ENCODE measurements at regions not wholly inside any gene's neighbourhood (a gene's known extent, or its start where the extent isn't known, plus 50 kb on each side); places are given as distances from the start of the nearest gene placed in this dataset.

GRCh38 chr6:16928387-16928786 lies 167.1 kb upstream of the ATXN1 start:
- Histone ChIP-seq H3K9me2 (ENCODE audit: insufficient read depth, low read length) (no peaks in the 10 kb centered on the region), H3K79me2 (replicated peaks; ENCODE audit: insufficient read depth, low read length) (no peaks in the 10 kb centered on the region), H4K20me1 (ENCODE audit: insufficient read depth) (no peaks in the 10 kb centered on the region), H3K4me2 (ENCODE audit: low read length) (no peak overlapping the region), H3F3A (ENCODE audit: insufficient read depth, low read length, poor library complexity, severe bottlenecking) (no peaks in the 10 kb centered on the region), H3K9ac (ENCODE audit: low read length) (no peak overlapping the region), H2AFZ (ENCODE audit: low read depth, low read length) (no peak overlapping the region), H3K36me3 (ENCODE audit: insufficient read depth, low read length) (no peaks in the 10 kb centered on the region), H3K27ac (ENCODE audit: low read length) (no peak overlapping the region), H3K9me3 (ENCODE audit: low read length) (no peaks in the 10 kb centered on the region), H3K27me3 (ENCODE audit: insufficient read depth, low read depth, low read length) (no peaks in the 10 kb centered on the region), H3K4me3 (ENCODE audit: low read length) (no peak overlapping the region)
- TF ChIP-seq RAD21 (conservative IDR thresholded peaks at IDR 0.05) (no peak), EP300 (conservative IDR thresholded peaks at IDR 0.05; ENCODE audit: poor library complexity, severe bottlenecking) (no peak), MXI1 (conservative IDR thresholded peaks at IDR 0.05; ENCODE audit: poor library complexity, severe bottlenecking) (no peak), POLR2AphosphoS5 (IDR thresholded peaks at IDR 0.05) (no peak), SMC3 (conservative IDR thresholded peaks at IDR 0.05; ENCODE audit: poor library complexity) (no peak), TAF1 (IDR thresholded peaks at IDR 0.05; ENCODE audit: low read depth) (no peak), EZH2 (IDR thresholded peaks at IDR 0.05; ENCODE audit: borderline replicate concordance, insufficient read depth, low read length, poor library complexity, severe bottlenecking) (no peak), REST (IDR thresholded peaks at IDR 0.05; ENCODE audit: borderline replicate concordance) (no peak), CTCF (IDR thresholded peaks at IDR 0.05; ENCODE audit: poor library complexity, severe bottlenecking) (no peak)

GRCh38 chr6:16927205-16927604 lies 165.9 kb upstream of the ATXN1 start:
- H3K27me3 ChIP-seq (ENCODE audit: insufficient read depth, low read depth, low read length): no peaks in the 10 kb centered on the region
- TF ChIP-seq MXI1 (conservative IDR thresholded peaks at IDR 0.05; ENCODE audit: poor library complexity, severe bottlenecking) (no peak), CTCF (IDR thresholded peaks at IDR 0.05; ENCODE audit: poor library complexity, severe bottlenecking) (no peak), RAD21 (conservative IDR thresholded peaks at IDR 0.05) (no peak), REST (IDR thresholded peaks at IDR 0.05; ENCODE audit: borderline replicate concordance) (no peak), SMC3 (conservative IDR thresholded peaks at IDR 0.05; ENCODE audit: poor library complexity) (no peak), TAF1 (IDR thresholded peaks at IDR 0.05; ENCODE audit: low read depth) (no peak), POLR2AphosphoS5 (IDR thresholded peaks at IDR 0.05) (no peak), EZH2 (IDR thresholded peaks at IDR 0.05; ENCODE audit: borderline replicate concordance, insufficient read depth, low read length, poor library complexity, severe bottlenecking) (no peak), EP300 (conservative IDR thresholded peaks at IDR 0.05; ENCODE audit: poor library complexity, severe bottlenecking) (no peak)
- no peak overlapping the region for H3K9ac ChIP-seq (ENCODE audit: low read length)
- no peak overlapping the region for H3K27ac ChIP-seq (ENCODE audit: low read length)
- no peaks in the 10 kb centered on the region for H3K9me2 ChIP-seq (ENCODE audit: insufficient read depth, low read length)
- H3K4me3 ChIP-seq (ENCODE audit: low read length): no peak overlapping the region
- H3F3A ChIP-seq (ENCODE audit: insufficient read depth, low read length, poor library complexity, severe bottlenecking): no peaks in the 10 kb centered on the region
- H3K9me3 ChIP-seq (ENCODE audit: low read length): no peaks in the 10 kb centered on the region
- H3K79me2 ChIP-seq (replicated peaks; ENCODE audit: insufficient read depth, low read length): no peaks in the 10 kb centered on the region
- H4K20me1 ChIP-seq (ENCODE audit: insufficient read depth): no peaks in the 10 kb centered on the region
- H3K4me2 ChIP-seq (ENCODE audit: low read length): no peak overlapping the region
- H3K36me3 ChIP-seq (ENCODE audit: insufficient read depth, low read length): no peaks in the 10 kb centered on the region
- no peak overlapping the region for H2AFZ ChIP-seq (ENCODE audit: low read depth, low read length)
